Mucosa of descending colon (tissue), 3 donors: ENCODE measurements at regions not wholly inside any gene's neighbourhood (a gene's known extent, or its start where the extent isn't known, plus 50 kb on each side); places are given as distances from the start of the nearest gene placed in this dataset. TPM values are rescaled to one million over a fixed set of nuclear protein-coding genes. Genes with fewer than 3 reads are reported as not detected.

Experiments used
- ATAC-seq: fragments of 200-7000 bp; cut with Tn5 transposase; one replicate; pipeline ENCODE4 v1.9.1; 2020; ENCODE audit warnings: mild to moderate bottlenecking, moderate library complexity
- DNase-seq, 3 donors: peaks; one replicate each; pipeline ENCODE4 v3.0.0-alpha.2; 2020
- H3K36me3 ChIP-seq: fragments of 200-600 bp; one replicate; pipeline ENCODE4 v1.8.0; 2021; ENCODE audit warnings: low read depth, mild to moderate bottlenecking
- H3K4me1 ChIP-seq: fragments of 200-600 bp; one replicate; pipeline ENCODE4 v1.8.0; 2021; ENCODE audit warnings: low read depth, mild to moderate bottlenecking
- H3K4me3 ChIP-seq: fragments of 200-600 bp; one replicate; pipeline ENCODE4 v1.8.0; 2021; ENCODE audit warnings: mild to moderate bottlenecking
- H3K9me3 ChIP-seq: fragments of 200-600 bp; one replicate; pipeline ENCODE4 v1.8.0; 2021; ENCODE audit warnings: mild to moderate bottlenecking
- intact Hi-C, 2 donors: fragments of 100-400 bp; cut with DNase I in 1 of 2; cut with micrococcal nuclease in 1 of 2; formaldehyde crosslinking; loops; one replicate each; pipeline versions ENCODE4 v1.11.0 to v1.11.1; 2022; cut with DNase I, micrococcal nuclease
- microRNA-seq: library from miRNA; unstranded; fragments of <30 nt; microRNA quantifications from one replicate; pipeline ENCODE4, GENCODE V29; 2019
- TF ChIP-seq, protein P1 (sequence below): fragments of 200-600 bp; IDR thresholded peaks from one replicate; pipeline ENCODE4 v1.8.0; 2022; ENCODE audit warnings: antibody characterized with exemption, mild to moderate bottlenecking
- donor health status: DM: no; HTN: no; CAD: no; lungs with moderate emphysema.
- donor health status: DM: no; HTN: no; CAD: no.
- donor health status: DM: no; HTN: yes; CAD: no.

DNA sequence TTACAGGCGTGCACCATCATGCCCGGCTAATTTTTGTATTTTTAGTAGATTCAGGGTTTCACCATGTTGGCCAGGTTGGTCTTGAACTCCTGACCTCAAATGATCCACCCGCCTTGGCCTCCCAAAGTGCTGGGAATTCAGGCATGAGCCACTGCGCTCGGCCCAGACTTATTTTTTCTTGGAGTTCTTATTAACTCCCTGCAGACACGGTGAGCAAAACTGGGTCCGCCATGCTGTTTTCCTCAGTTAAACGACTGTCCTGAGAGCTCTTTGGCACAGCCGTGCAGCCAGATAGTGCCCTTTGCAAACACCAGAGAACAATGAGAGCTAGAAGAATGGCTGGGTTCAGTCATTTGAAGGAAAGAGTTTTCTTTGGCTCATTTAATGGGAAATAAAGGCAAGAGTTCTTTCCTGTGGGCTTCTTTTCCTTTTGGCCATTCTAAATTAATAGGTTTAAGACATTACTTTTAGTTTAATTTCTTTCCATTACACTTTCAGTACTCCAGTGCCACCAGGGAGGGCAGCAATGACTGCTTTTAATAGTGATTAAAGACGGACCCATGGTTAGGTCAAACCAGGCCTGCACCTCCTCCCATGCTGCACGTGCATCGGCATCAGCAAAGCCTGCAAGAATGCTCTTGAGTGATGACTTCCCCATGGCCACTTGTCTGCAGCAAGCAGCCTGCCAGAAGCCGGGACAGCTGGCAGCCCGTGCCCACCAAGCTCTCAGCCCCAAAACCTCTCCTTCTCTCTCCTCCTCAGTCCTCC lies 60.7 kb downstream of the VCPKMT start:
- Histone ChIP-seq H3K4me3 (no peak overlapping the region), H3K9me3 (no peaks in the 10 kb centered on the region), H3K4me1 (peaks cover 6% of the 10 kb centered on the region), H3K36me3 (no peaks in the 10 kb centered on the region)
- intact Hi-C loops: no loop called here
- TF ChIP-seq, protein P1, sequence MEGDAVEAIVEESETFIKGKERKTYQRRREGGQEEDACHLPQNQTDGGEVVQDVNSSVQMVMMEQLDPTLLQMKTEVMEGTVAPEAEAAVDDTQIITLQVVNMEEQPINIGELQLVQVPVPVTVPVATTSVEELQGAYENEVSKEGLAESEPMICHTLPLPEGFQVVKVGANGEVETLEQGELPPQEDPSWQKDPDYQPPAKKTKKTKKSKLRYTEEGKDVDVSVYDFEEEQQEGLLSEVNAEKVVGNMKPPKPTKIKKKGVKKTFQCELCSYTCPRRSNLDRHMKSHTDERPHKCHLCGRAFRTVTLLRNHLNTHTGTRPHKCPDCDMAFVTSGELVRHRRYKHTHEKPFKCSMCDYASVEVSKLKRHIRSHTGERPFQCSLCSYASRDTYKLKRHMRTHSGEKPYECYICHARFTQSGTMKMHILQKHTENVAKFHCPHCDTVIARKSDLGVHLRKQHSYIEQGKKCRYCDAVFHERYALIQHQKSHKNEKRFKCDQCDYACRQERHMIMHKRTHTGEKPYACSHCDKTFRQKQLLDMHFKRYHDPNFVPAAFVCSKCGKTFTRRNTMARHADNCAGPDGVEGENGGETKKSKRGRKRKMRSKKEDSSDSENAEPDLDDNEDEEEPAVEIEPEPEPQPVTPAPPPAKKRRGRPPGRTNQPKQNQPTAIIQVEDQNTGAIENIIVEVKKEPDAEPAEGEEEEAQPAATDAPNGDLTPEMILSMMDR: no peak
- DNase-seq (peak in 1 of 3 donors; percentile 27), ATAC-seq (no peak)

DNA sequence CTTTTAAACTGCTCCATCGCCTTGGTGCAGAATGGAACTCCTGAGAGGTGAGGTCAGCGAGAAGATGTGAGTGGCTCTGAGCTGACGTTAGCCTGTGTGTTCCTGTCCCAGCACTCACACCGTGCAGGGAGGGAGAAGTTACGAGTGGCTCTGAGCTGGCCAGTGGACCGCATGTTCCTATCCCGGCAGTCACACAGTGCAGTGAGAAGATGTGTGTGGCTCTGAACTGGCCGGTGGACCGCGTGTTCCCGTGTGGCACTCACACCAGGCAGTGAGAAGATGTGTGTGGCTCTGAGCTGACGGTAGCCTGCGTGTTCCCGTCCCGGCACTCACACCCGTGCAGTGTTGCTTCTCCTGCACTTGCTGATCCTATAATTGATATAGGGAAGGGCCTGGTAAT lies 59.9 kb downstream of the VCPKMT start:
- peak in 1 of 3 donors; percentile 11 for DNase-seq
- ATAC-seq: no peak

DNA sequence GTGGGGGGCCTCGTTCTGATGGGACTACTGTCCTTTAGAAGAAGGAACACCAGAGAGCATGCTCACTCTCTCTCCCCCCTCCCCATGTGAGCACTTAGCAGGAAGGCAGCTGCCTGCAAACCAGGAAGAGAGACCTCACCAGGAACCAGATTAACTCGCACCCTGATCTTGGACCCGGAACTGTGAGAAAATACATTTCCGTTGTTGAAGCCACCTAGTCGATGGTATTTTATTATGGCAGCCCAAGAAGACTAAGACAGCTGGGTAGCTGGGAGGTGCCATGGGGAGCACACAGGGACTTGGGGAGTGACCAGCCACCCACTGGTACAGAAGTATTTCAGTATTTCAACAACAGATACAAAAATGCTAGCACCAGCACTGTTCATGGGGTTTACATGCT lies 59.0 kb downstream of the VCPKMT start:
- DNase-seq: peak in 1 of 3 donors; percentile 4
- Histone ChIP-seq H3K36me3 (no peaks in the 10 kb centered on the region), H3K4me3 (no peak overlapping the region), H3K9me3 (no peaks in the 10 kb centered on the region), H3K4me1 (peaks cover 23% of the 10 kb centered on the region)
- ATAC-seq: no peak
- intact Hi-C loops: no loop called here
- TF ChIP-seq, protein P1: no peak

More for the DNA sequence above, 59.9 kb downstream of the VCPKMT start:
- TF ChIP-seq, protein P1: no peak
- Histone ChIP-seq H3K9me3 (no peaks in the 10 kb centered on the region), H3K36me3 (no peaks in the 10 kb centered on the region), H3K4me1 (peaks cover 14% of the 10 kb centered on the region), H3K4me3 (no peak overlapping the region)
- intact Hi-C loops: no loop called here

DNA sequence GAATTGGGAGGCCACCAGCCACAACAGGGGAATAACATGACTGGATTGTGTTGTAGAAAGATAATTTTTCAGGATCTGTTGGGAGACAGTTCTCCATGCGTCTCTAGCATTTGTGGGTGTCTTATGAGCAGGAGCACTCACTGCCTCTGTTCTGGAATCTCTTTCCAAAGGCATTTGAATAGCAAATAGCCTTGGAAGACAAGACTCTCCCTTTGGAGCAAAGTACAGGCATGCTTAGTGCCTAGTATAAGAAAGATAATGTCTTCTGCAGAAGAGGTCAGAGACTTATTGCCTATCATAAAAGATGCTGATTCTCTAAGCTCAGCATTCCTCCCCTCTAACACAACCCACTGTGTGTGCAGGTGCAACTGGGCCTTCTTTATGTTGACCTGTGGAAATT lies 58.3 kb downstream of the VCPKMT start:
- ATAC-seq: peak; percentile 42
- peaks cover 26% of the 10 kb centered on the region for H3K4me1 ChIP-seq
- peak in 1 of 3 donors; percentile 38 for DNase-seq
- H3K36me3 ChIP-seq: no peaks in the 10 kb centered on the region
- no peak overlapping the region for H3K4me3 ChIP-seq
- intact Hi-C loops: no loop called here
- H3K9me3 ChIP-seq: no peaks in the 10 kb centered on the region
- TF ChIP-seq, protein P1: no peak

Small RNAs in the stretch of these regions (microRNA-seq; reads per million reads assigned to microRNA genes)
- gene MIR6076: not detected
